Adrenal gland (tissue), 9 donors: ENCODE measurements at regions not wholly inside any gene's neighbourhood (a gene's known extent, or its start where the extent isn't known, plus 50 kb on each side); places are given as distances from the start of the nearest gene placed in this dataset.

Experiments used
- DNase-seq, 7 donors: peaks; one replicate each; pipeline ENCODE4 v3.0.0-alpha.2; 2019 to 2020
- H3K27ac ChIP-seq, 5 donors: fragments of 200-600 bp; sonication (generic) in 4 of 5; 1 replicate in 3 of 5; 2 replicates in 2 of 5; pipeline versions ENCODE4 v1.5.1 to v1.8.0; 2016 to 2020; ENCODE audit warnings: mild to moderate bottlenecking in 1 of 5
- H3K27me3 ChIP-seq: fragments of 200-600 bp; 2 replicates; pipeline ENCODE4 v1.8.0; 2021
- H3K36me3 ChIP-seq, 2 donors: fragments of 200-600 bp; replicated peaks in 1 of 2; 1 replicate in 1 of 2; 2 replicates in 1 of 2; pipeline versions ENCODE4 v1.5.1 to v1.8.0; 2018 to 2022
- H3K4me1 ChIP-seq, 2 donors: fragments of 200-600 bp; replicated peaks in 1 of 2; 1 replicate in 1 of 2; 2 replicates in 1 of 2; pipeline versions ENCODE4 v1.5.1 to v1.8.0; 2018 to 2021
- H3K4me3 ChIP-seq, 4 donors: fragments of 200-600 bp; sonication (generic) in 3 of 4; one replicate each; pipeline ENCODE4 v1.5.1; 2016 to 2018
- H3K9me3 ChIP-seq, 3 donors: fragments of 200-600 bp; sonication (generic) in 1 of 3; replicated peaks in 1 of 3; 1 replicate in 2 of 3; 2 replicates in 1 of 3; pipeline versions ENCODE4 v1.5.1 to v1.8.0; 2016 to 2021
- CTCF ChIP-seq, 6 experiments: fragments of 450-650 bp in 4 of 6; fragments of 200-600 bp in 2 of 6; sonication (generic) in 1 of 6; IDR thresholded peaks; 1 replicate in 5 of 6; 2 replicates in 1 of 6; pipeline versions ENCODE4 v1.5.1 to v1.8.0; 2016 to 2021; ENCODE audit warnings: antibody characterized with exemption in 6 of 6, mild to moderate bottlenecking in 2 of 6, moderate library complexity in 1 of 6
- POLR2A ChIP-seq, 2 donors: fragments of 450-650 bp; IDR thresholded peaks; one replicate each; pipeline ENCODE4 v1.6.1; 2017; ENCODE audit warnings: antibody characterized with exemption in 2 of 2, mild to moderate bottlenecking in 2 of 2, moderate library complexity in 1 of 2
- WGBS, 4 donors: extraction: QIAGEN DNeasy Blood & Tissue Kit in 2 of 4; methylation state at CpG; one replicate each; pipeline versions ENCODE4 v1.1.5 to v1.1.7; 2013 to 2017; 5-methylcytosine and 5-hydroxymethylcytosine counted together
- intact Hi-C, 2 donors: fragments of 100-400 bp; cut with DNase I; formaldehyde crosslinking; loops; one replicate each; pipeline versions ENCODE4 v1.14.1 to v1.15.0; 2022 to 2023
- small RNA-seq, 2 donors: library from RNA; depleted of rRNA; stranded (forward); fragments of <200 nt; gene quantifications; one replicate each; pipeline ENCODE3, GENCODE V24; 2016
- donor health status: healthy with polysubstance abuse.
- donor health status: Bipolar disorder and iron deficiency.
- donor health status: DM: yes; HTN: yes; CAD: no.
- donor health status: DM: no; HTN: no; CAD: no.
- donor health status: DM: no; HTN: no; CAD: no.

GRCh38 chr7:85239109-85239508, 52.3 kb upstream of the SEMA3D start:
- intact Hi-C loops, result no loop called here
- Histone ChIP-seq H3K9me3 (no peaks in the 10 kb centered on the region), H3K36me3 (no peaks in the 10 kb centered on the region), H3K27me3 (no peaks in the 10 kb centered on the region), H3K27ac (no peak overlapping the region), H3K4me1 (no peaks in the 10 kb centered on the region), H3K4me3 (no peak overlapping the region)
- TF ChIP-seq CTCF (IDR thresholded peaks at IDR 0.05), result no peak
- no peak for TF ChIP-seq POLR2A (IDR thresholded peaks at IDR 0.05)
- DNase-seq, result no peak
- WGBS, 4 donors, result 65 to 90% (median 79%) methylated on average over 4 of the region's 4 CpGs

GRCh38 chr7:85237721-85238120, 50.9 kb upstream of the SEMA3D start:
- Histone ChIP-seq H3K27me3 (no peaks in the 10 kb centered on the region), H3K9me3 (no peaks in the 10 kb centered on the region), H3K36me3 (no peaks in the 10 kb centered on the region), H3K27ac (no peak overlapping the region), H3K4me1 (no peaks in the 10 kb centered on the region), H3K4me3 (no peak overlapping the region)
- TF ChIP-seq POLR2A (IDR thresholded peaks at IDR 0.05), result no peak
- no peak for TF ChIP-seq CTCF (IDR thresholded peaks at IDR 0.05)
- 85 to 89% (median 87%) methylated on average over 4 of the region's 4 CpGs for WGBS, 4 donors
- intact Hi-C loops, result no loop called here
- DNase-seq, result no peak

Small RNA genes in the stretch of these regions (small RNA-seq; reads per million reads assigned to genes)
- 0 reads per million in 2 donors for gene DYNLL1P7
